SIG-M5 treated with dmso at 0.1 percent for 504 hours (cell line): ENCODE measurements at regions not wholly inside any gene's neighbourhood (a gene's known extent, or its start where the extent isn't known, plus 50 kb on each side); places are given as distances from the start of the nearest gene placed in this dataset.
"Not testable (repeated sequence)": the region's sequence is repeated elsewhere in the genome, so short reads cannot be mapped to it uniquely, and the experiment has no call there.

Source experiments
- DNase-seq: peaks from one replicate; lab custom pipeline; 2025; ENCODE audit not compliant: unreplicated experiment; lab: John Stamatoyannopoulos, UW

- no peak for DNase-seq
Measured at GRCh38 chr12:25789541-25789944, 168.9 kb upstream of the RASSF8 start.

- DNase-seq, result no peak
Measured at GRCh38 chr12:25792031-25792430, 166.5 kb upstream of the RASSF8 start.

- no peak for DNase-seq
Measured at GRCh38 chr12:25793196-25793595, 165.3 kb upstream of the RASSF8 start.

- no peak for DNase-seq
Measured at GRCh38 chr12:25794571-25794970, 163.9 kb upstream of the RASSF8 start.

- no peak for DNase-seq
Measured at GRCh38 chr12:25796523-25797000, 161.9 kb upstream of the RASSF8 start.

GRCh38 chr12:25797386-25797785 is 161.1 kb upstream of the RASSF8 start:
- no peak for DNase-seq

- DNase-seq, result no peak
Measured at GRCh38 chr12:25797949-25798348, 160.5 kb upstream of the RASSF8 start.

GRCh38 chr12:25800101-25800500 is 158.4 kb upstream of the RASSF8 start:
- DNase-seq, result no peak

- no peak for DNase-seq
Measured at GRCh38 chr12:25801734-25802133, 156.7 kb upstream of the RASSF8 start.

GRCh38 chr12:25802143-25802542 is 156.3 kb upstream of the RASSF8 start:
- no peak for DNase-seq

- DNase-seq, result not testable (repeated sequence)
Measured at GRCh38 chr12:25803029-25803664, 155.3 kb upstream of the RASSF8 start.

GRCh38 chr12:25804286-25804685 is 154.2 kb upstream of the RASSF8 start:
- DNase-seq, result not testable (repeated sequence)

GRCh38 chr12:25806271-25806670 is 152.2 kb upstream of the RASSF8 start:
- DNase-seq, result no peak

- no peak for DNase-seq
Measured at GRCh38 chr12:25808604-25809003, 149.9 kb upstream of the RASSF8 start.

- DNase-seq, result no peak
Measured at GRCh38 chr12:25810683-25811082, 147.8 kb upstream of the RASSF8 start.

- no peak for DNase-seq
Measured at GRCh38 chr12:25811656-25812126, 146.8 kb upstream of the RASSF8 start.

GRCh38 chr12:25812295-25812694 is 146.2 kb upstream of the RASSF8 start:
- no peak for DNase-seq

- DNase-seq, result no peak
Measured at GRCh38 chr12:25813843-25814242, 144.6 kb upstream of the RASSF8 start.

- DNase-seq, result no peak
Measured at GRCh38 chr12:25816637-25817036, 141.8 kb upstream of the RASSF8 start.

GRCh38 chr12:25817166-25817565 is 141.3 kb upstream of the RASSF8 start:
- DNase-seq, result no peak

- DNase-seq, result no peak
Measured at GRCh38 chr12:25818596-25819390, 139.7 kb upstream of the RASSF8 start.

GRCh38 chr12:25819691-25820090 is 138.8 kb upstream of the RASSF8 start:
- DNase-seq, result no peak
